ENCODE measurements at regions not wholly inside any gene's neighbourhood (a gene's known extent, or its start where the extent isn't known, plus 50 kb on each side); places are given as distances from the start of the nearest gene placed in this dataset.

GRCh38 chr12:93144109-93144508 is 215.0 kb upstream of the EEA1 start:
- no peak overlapping the region for H3K27ac ChIP-seq (ENCODE audit: low read depth, low read length)
- H2BK15ac ChIP-seq (ENCODE audit: low read length) = no peak overlapping the region
- H3K56ac ChIP-seq (replicated peaks; ENCODE audit: insufficient read length, low read depth, low read length) = no peak overlapping the region
- H4K91ac ChIP-seq (replicated peaks; ENCODE audit: insufficient read length, low read length) = no peak overlapping the region
- no peak overlapping the region for H3K14ac ChIP-seq (ENCODE audit: insufficient read length)
- no peak for TF ChIP-seq KDM1A (IDR thresholded peaks at IDR 0.05; ENCODE audit: borderline replicate concordance, low read length)
- TF ChIP-seq TAF1 (IDR thresholded peaks at IDR 0.05; ENCODE audit: low read depth, low read length) = no peak
- TF ChIP-seq SP2 (IDR thresholded peaks at IDR 0.05; ENCODE audit: low read length) = no peak
- TF ChIP-seq TEAD4 (IDR thresholded peaks at IDR 0.05; ENCODE audit: low read depth, low read length) = no peak
- TF ChIP-seq TCF12 (IDR thresholded peaks at IDR 0.05; ENCODE audit: low read depth, low read length) = no peak
- no peak for TF ChIP-seq POLR2AphosphoS5 (IDR thresholded peaks at IDR 0.05; ENCODE audit: low read depth, low read length)
- no peak for TF ChIP-seq SIX5 (IDR thresholded peaks at IDR 0.05; ENCODE audit: low read depth, low read length)
- TF ChIP-seq MAX (IDR thresholded peaks at IDR 0.05) = no peak
- no peak for TF ChIP-seq SIN3A (conservative IDR thresholded peaks at IDR 0.05 in 1 of 2, IDR thresholded peaks at IDR 0.05 in 1 of 2; ENCODE audit: low read depth in 1 of 2, low read length in 2 of 2)
- no peak for TF ChIP-seq CHD2 (IDR thresholded peaks at IDR 0.05; ENCODE audit: low read length)
- TF ChIP-seq, protein P1, sequence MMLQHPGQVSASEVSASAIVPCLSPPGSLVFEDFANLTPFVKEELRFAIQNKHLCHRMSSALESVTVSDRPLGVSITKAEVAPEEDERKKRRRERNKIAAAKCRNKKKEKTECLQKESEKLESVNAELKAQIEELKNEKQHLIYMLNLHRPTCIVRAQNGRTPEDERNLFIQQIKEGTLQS (IDR thresholded peaks at IDR 0.05; ENCODE audit: insufficient read depth, low read depth, low read length) = no peak
- no peak for TF ChIP-seq E2F6 (IDR thresholded peaks at IDR 0.05)
- no peak for TF ChIP-seq TAF7 (optimal IDR thresholded peaks at IDR 0.05; ENCODE audit: borderline replicate concordance, low read depth, low read length)
- no peak for TF ChIP-seq SP4 (IDR thresholded peaks at IDR 0.05; ENCODE audit: low read length)
- POLR2A ChIA-PET (ENCODE audit: partially characterized antibody) = no interaction called here
- H3K79me1 ChIP-seq (ENCODE audit: low read depth, low read length) = no peaks in the 10 kb centered on the region
- no peak overlapping the region for H3K4me2 ChIP-seq (ENCODE audit: insufficient read depth in 1 of 2, low read depth in 2 of 2, low read length in 2 of 2)
- H3K4me1 ChIP-seq (replicated peaks in 1 of 4; ENCODE audit: control insufficient read depth in 3 of 4, insufficient read depth in 4 of 4, low read length in 3 of 4) = no peaks in the 10 kb centered on the region
- no peaks in the 10 kb centered on the region for H3K36me3 ChIP-seq (ENCODE audit: control insufficient read depth in 2 of 4, insufficient read depth in 4 of 4, low read length in 3 of 4)
- no peak overlapping the region for H4K5ac ChIP-seq (ENCODE audit: insufficient read length, low read depth, low read length)
- H3K27me3 ChIP-seq (replicated peaks in 1 of 4; ENCODE audit: control insufficient read depth in 3 of 4, extremely low read depth in 1 of 4, insufficient read depth in 3 of 4, low read length in 3 of 4) = no peaks in the 10 kb centered on the region
- no peak overlapping the region for H3K4me3 ChIP-seq (ENCODE audit: extremely low read depth in 1 of 4, insufficient read depth in 2 of 4, low read depth in 3 of 4, low read length in 4 of 4)
- H2BK5ac ChIP-seq (ENCODE audit: low read depth, low read length) = no peak overlapping the region
- H2BK12ac ChIP-seq (ENCODE audit: low read depth, low read length) = no peak overlapping the region
- H2BK20ac ChIP-seq (ENCODE audit: low read length) = no peak overlapping the region
- no peak overlapping the region for H2AK5ac ChIP-seq (ENCODE audit: low read depth, low read length)
- H3K9ac ChIP-seq (replicated peaks in 1 of 4; ENCODE audit: extremely low read depth in 1 of 4, low read depth in 3 of 4, low read length in 3 of 4) = no peak overlapping the region
- H4K8ac ChIP-seq (ENCODE audit: extremely low read depth, insufficient read depth, low read length) = no peak overlapping the region
- H3K23ac ChIP-seq (ENCODE audit: insufficient read length) = no peak overlapping the region
- no peaks in the 10 kb centered on the region for H3K23me2 ChIP-seq (ENCODE audit: low read depth, low read length)
- H3K9me3 ChIP-seq (ENCODE audit: insufficient read depth in 2 of 2, low read depth in 1 of 2, low read length in 1 of 2) = no peaks in the 10 kb centered on the region
- H2AFZ ChIP-seq (ENCODE audit: low read length) = no peak overlapping the region
- no peak overlapping the region for H3K4ac ChIP-seq (replicated peaks; ENCODE audit: insufficient read length, low read depth, low read length)
- FAIRE-seq (no peak), DNase-seq (ENCODE audit: low read depth in 1 of 2, low spot score in 2 of 2) (no peak)
- H2BK120ac ChIP-seq (replicated peaks; ENCODE audit: low read depth, low read length) = no peak overlapping the region
- H3K79me2 ChIP-seq (ENCODE audit: control insufficient read depth in 1 of 2, insufficient read depth in 2 of 2, low read length in 2 of 2) = no peaks in the 10 kb centered on the region
- WGBS, 2 experiments (ENCODE audit: extremely low coverage in 1 of 2, insufficient coverage in 1 of 2, insufficient read length in 1 of 2, insufficient replicate concordance in 2 of 2, low coverage in 1 of 2, low lambda C conversion rate in 2 of 2, missing lambda C conversion rate in 1 of 2) = 92% methylated on average over 2 of the region's 2 CpGs; no CpG with 5 or more reads in 1 of the 2 experiments
- H4K20me1 ChIP-seq (replicated peaks in 1 of 2; ENCODE audit: control insufficient read depth in 1 of 2, insufficient read depth in 2 of 2, low read length in 2 of 2) = no peaks in the 10 kb centered on the region
- no peak overlapping the region for H3K18ac ChIP-seq (ENCODE audit: extremely low read depth, low read length)
- CTCF ChIA-PET (ENCODE audit: partially characterized antibody) = interaction anchor here (0.7 to 1.5 kb wide), 6 partner anchors 28 to 253 kb away, joined by 3 to 5 read pairs (median 3); no protein-coding TSS in a partner anchor

All from H1 (cell line).